22Rv1 (cell line): ENCODE measurements at regions not wholly inside any gene's neighbourhood (a gene's known extent, or its start where the extent isn't known, plus 50 kb on each side); places are given as distances from the start of the nearest gene placed in this dataset.

Experiments used
- ZFX ChIP-seq: fragments of 450-650 bp; IDR thresholded peaks from 2 replicates; pipeline ENCODE4 v1.6.1; 2017; ENCODE audit warnings: antibody characterized with exemption, borderline replicate concordance
- TF ChIP-seq, protein P1 (sequence below): fragments of 450-650 bp; IDR thresholded peaks from 2 replicates; pipeline ENCODE4 v1.5.1; 2017; ENCODE audit warnings: mild to moderate bottlenecking

DNA sequence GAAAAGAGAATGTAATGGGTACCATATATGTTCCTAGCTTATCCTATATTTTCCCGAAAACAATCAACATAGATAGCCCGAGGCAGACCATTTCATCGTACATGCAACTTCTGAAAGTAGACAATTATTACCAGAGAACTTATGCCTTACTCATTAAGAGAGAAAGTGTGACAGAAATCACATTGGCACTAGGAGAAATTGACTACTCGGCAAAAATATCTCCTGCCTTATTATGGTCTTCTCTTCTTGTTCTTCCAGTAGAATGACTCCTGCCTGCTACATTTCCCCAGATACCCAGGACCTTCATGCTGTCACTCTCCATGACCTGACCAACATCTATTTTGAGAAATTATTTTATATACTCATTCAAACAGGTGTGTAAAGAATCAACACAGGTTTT is 1015.7 kb downstream of the TUSC7 start:
- TF ChIP-seq, protein P1, sequence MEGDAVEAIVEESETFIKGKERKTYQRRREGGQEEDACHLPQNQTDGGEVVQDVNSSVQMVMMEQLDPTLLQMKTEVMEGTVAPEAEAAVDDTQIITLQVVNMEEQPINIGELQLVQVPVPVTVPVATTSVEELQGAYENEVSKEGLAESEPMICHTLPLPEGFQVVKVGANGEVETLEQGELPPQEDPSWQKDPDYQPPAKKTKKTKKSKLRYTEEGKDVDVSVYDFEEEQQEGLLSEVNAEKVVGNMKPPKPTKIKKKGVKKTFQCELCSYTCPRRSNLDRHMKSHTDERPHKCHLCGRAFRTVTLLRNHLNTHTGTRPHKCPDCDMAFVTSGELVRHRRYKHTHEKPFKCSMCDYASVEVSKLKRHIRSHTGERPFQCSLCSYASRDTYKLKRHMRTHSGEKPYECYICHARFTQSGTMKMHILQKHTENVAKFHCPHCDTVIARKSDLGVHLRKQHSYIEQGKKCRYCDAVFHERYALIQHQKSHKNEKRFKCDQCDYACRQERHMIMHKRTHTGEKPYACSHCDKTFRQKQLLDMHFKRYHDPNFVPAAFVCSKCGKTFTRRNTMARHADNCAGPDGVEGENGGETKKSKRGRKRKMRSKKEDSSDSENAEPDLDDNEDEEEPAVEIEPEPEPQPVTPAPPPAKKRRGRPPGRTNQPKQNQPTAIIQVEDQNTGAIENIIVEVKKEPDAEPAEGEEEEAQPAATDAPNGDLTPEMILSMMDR = no peak
- TF ChIP-seq ZFX = no peak
